ENCODE measurements at regions not wholly inside any gene's neighbourhood (a gene's known extent, or its start where the extent isn't known, plus 50 kb on each side); places are given as distances from the start of the nearest gene placed in this dataset.

DNA sequence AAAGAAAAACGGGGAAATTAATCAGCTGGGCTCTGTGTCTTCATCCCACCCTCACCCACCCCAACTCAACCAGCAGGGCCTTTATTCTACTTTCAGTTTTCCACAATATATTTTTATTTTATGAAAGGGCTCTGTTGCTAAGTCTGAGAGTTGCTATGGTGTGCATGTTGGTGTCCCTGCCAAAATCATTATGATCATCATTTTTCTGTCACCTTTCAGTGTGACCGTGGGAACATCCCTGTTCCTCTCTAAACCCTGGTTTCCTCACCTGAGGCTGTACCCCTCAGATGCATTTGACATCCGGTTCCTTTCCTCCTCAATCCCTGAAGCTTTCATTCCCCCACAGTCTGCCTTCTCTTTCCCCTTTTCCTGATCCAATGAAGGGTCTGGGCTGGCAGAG lies 180.5 kb downstream of the ZFP36L2 start:
- H3K36me3 ChIP-seq (ENCODE audit: insufficient read depth, low read length) = no peaks in the 10 kb centered on the region
- H3K27me3 ChIP-seq (ENCODE audit: insufficient read depth, low read length) = no peaks in the 10 kb centered on the region
- no peaks in the 10 kb centered on the region for H4K20me1 ChIP-seq (ENCODE audit: insufficient read depth, low read length)
- H2AFZ ChIP-seq (ENCODE audit: low read length) = peak overlapping the region; percentile 75
- peak overlapping the region; percentile 36 for H3K4me3 ChIP-seq (ENCODE audit: insufficient read depth, low read length)
- peak; percentile 27 for DNase-seq (ENCODE audit: insufficient read length, low spot score, missing footprints)
- H3K4me1 ChIP-seq (ENCODE audit: insufficient read depth, low read length) = peaks cover 38% of the 10 kb centered on the region
- no peaks in the 10 kb centered on the region for H3K79me2 ChIP-seq (ENCODE audit: insufficient read depth, low read length)
- H3K27ac ChIP-seq (ENCODE audit: low read depth, low read length) = peak overlapping the region; percentile 65
- no peaks in the 10 kb centered on the region for H3K9me3 ChIP-seq (ENCODE audit: low read depth, low read length)
- H3K4me2 ChIP-seq (ENCODE audit: insufficient read depth, low read length) = peak overlapping the region; percentile 68
- TF ChIP-seq, protein P1, sequence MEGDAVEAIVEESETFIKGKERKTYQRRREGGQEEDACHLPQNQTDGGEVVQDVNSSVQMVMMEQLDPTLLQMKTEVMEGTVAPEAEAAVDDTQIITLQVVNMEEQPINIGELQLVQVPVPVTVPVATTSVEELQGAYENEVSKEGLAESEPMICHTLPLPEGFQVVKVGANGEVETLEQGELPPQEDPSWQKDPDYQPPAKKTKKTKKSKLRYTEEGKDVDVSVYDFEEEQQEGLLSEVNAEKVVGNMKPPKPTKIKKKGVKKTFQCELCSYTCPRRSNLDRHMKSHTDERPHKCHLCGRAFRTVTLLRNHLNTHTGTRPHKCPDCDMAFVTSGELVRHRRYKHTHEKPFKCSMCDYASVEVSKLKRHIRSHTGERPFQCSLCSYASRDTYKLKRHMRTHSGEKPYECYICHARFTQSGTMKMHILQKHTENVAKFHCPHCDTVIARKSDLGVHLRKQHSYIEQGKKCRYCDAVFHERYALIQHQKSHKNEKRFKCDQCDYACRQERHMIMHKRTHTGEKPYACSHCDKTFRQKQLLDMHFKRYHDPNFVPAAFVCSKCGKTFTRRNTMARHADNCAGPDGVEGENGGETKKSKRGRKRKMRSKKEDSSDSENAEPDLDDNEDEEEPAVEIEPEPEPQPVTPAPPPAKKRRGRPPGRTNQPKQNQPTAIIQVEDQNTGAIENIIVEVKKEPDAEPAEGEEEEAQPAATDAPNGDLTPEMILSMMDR (IDR thresholded peaks at IDR 0.05; ENCODE audit: extremely low read depth, low read depth, low read length) = no peak

DNA sequence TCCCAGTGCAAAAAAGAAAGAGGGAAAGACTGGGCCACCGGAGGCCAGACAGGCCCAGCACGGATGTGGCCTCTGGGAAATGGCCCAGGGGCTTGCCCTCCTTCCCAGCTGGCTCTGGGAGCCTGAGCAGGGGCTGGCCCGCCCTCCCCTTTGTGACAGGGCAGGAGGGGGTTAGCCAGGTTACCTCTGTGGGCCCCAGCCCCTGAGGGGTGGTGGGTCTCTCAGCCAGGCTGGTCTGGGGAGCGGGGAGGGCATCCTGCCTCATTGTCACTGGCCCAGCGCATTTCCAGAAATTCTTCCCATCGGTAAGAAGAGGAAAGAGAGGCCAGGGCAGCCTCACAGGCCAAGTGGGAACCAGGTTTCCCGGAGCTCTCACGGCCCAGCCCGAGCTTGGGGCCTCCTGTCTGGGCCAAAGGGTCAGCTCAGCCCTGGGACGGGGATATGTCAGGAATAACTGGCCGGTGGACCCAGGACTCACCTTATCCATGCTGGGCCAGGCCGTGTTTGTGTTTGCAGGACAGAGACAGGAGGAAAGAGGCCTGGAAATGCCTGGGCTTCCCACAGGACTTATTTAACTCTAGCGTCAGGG lies 182.2 kb downstream of the ZFP36L2 start:
- DNase-seq (ENCODE audit: insufficient read length, low spot score, missing footprints) = no peak
- Histone ChIP-seq H3K4me1 (ENCODE audit: insufficient read depth, low read length) (peaks cover 37% of the 10 kb centered on the region), H3K9me3 (ENCODE audit: low read depth, low read length) (no peaks in the 10 kb centered on the region), H3K27me3 (ENCODE audit: insufficient read depth, low read length) (no peaks in the 10 kb centered on the region), H3K4me2 (ENCODE audit: insufficient read depth, low read length) (no peak overlapping the region), H3K36me3 (ENCODE audit: insufficient read depth, low read length) (no peaks in the 10 kb centered on the region), H4K20me1 (ENCODE audit: insufficient read depth, low read length) (no peaks in the 10 kb centered on the region), H3K27ac (ENCODE audit: low read depth, low read length) (no peak overlapping the region), H2AFZ (ENCODE audit: low read length) (no peak overlapping the region), H3K4me3 (ENCODE audit: insufficient read depth, low read length) (no peak overlapping the region), H3K79me2 (ENCODE audit: insufficient read depth, low read length) (no peaks in the 10 kb centered on the region)
- TF ChIP-seq, protein P1 (IDR thresholded peaks at IDR 0.05; ENCODE audit: extremely low read depth, low read depth, low read length) = no peak

DNA sequence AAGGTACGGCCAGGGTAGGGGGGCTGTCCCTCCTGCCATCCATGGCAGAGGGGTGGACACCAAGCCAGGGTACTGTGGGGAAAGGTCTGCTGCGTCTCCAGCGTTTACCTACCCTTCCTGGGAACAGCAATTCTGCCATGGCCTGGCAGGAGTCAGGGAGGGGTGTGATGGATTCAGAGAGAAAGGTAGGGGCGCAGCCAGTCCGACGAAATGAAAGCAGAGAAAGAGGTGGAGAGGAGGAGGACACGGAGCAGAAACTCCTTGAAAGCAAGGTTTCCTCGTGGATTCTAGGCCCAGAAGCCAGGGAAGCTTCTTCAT lies 182.9 kb downstream of the ZFP36L2 start:
- no peaks in the 10 kb centered on the region for H3K9me3 ChIP-seq (ENCODE audit: low read depth, low read length)
- peaks cover 37% of the 10 kb centered on the region for H3K4me1 ChIP-seq (ENCODE audit: insufficient read depth, low read length)

DNA sequence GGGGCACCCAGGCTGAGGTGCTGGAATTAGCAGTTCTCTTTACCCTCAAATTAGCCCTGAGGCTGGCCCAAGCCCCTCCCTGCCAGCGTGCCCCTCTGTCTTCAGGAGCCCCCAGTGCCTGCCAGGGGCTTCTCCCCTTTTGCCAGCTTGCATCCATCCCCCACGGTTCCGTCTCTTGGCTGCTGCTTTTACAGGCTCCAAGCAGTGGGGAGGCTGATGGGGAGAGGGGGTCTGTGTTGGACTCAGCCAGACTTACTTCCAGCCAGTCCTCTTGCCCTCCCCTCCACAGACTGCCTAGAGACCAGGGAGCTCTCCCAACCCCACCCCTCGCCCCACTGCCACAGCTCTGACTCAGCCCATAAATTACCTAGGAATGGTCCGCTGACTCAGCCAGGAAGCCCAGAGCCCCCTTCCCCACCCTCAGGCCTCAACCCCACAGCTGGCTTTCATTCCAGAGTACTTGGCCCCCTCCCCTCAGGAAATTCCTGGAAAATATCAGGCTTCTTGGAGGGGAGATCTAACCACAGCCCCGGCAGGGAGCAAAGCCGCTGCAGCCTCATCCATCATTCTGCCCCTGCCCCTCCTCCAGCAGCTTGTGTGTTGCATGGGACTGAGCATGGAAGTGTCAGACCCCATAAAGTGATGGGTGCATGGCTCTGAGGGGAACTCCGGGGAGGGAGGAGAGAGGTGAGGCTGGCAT lies 184.6 kb downstream of the ZFP36L2 start:
- no peaks in the 10 kb centered on the region for H3K36me3 ChIP-seq (ENCODE audit: insufficient read depth, low read length)
- H2AFZ ChIP-seq (ENCODE audit: low read length) = peak overlapping the region; percentile 23
- peaks cover 27% of the 10 kb centered on the region for H3K4me1 ChIP-seq (ENCODE audit: insufficient read depth, low read length)
- DNase-seq (ENCODE audit: insufficient read length, low spot score, missing footprints) = peak; percentile 97
- no peak overlapping the region for H3K27ac ChIP-seq (ENCODE audit: low read depth, low read length)
- H3K27me3 ChIP-seq (ENCODE audit: insufficient read depth, low read length) = no peaks in the 10 kb centered on the region
- H4K20me1 ChIP-seq (ENCODE audit: insufficient read depth, low read length) = no peaks in the 10 kb centered on the region
- H3K79me2 ChIP-seq (ENCODE audit: insufficient read depth, low read length) = no peaks in the 10 kb centered on the region
- TF ChIP-seq, protein P1 (IDR thresholded peaks at IDR 0.05; ENCODE audit: extremely low read depth, low read depth, low read length) = no peak
- no peak overlapping the region for H3K4me3 ChIP-seq (ENCODE audit: insufficient read depth, low read length)
- no peaks in the 10 kb centered on the region for H3K9me3 ChIP-seq (ENCODE audit: low read depth, low read length)
- H3K4me2 ChIP-seq (ENCODE audit: insufficient read depth, low read length) = peak overlapping the region; percentile 49

More for the DNA sequence above, 182.9 kb downstream of the ZFP36L2 start:
- Histone ChIP-seq H3K4me2 (ENCODE audit: insufficient read depth, low read length) (no peak overlapping the region), H3K36me3 (ENCODE audit: insufficient read depth, low read length) (no peaks in the 10 kb centered on the region), H3K27ac (ENCODE audit: low read depth, low read length) (no peak overlapping the region), H2AFZ (ENCODE audit: low read length) (no peak overlapping the region), H4K20me1 (ENCODE audit: insufficient read depth, low read length) (no peaks in the 10 kb centered on the region), H3K79me2 (ENCODE audit: insufficient read depth, low read length) (no peaks in the 10 kb centered on the region), H3K4me3 (ENCODE audit: insufficient read depth, low read length) (no peak overlapping the region), H3K27me3 (ENCODE audit: insufficient read depth, low read length) (no peaks in the 10 kb centered on the region)
- peak; percentile 76 for DNase-seq (ENCODE audit: insufficient read length, low spot score, missing footprints)
- TF ChIP-seq, protein P1 (IDR thresholded peaks at IDR 0.05; ENCODE audit: extremely low read depth, low read depth, low read length) = no peak

All from osteoblast (primary cell).